RWPE2 (cell line): ENCODE measurements at regions not wholly inside any gene's neighbourhood (a gene's known extent, or its start where the extent isn't known, plus 50 kb on each side); places are given as distances from the start of the nearest gene placed in this dataset.

Source experiments
- ATAC-seq: fragments of 200-7000 bp; cut with Tn5 transposase; 3 replicates; pipeline ENCODE4 v1.9.1; 2021; ENCODE audit warnings: low read depth
- DNase-seq: peaks from one replicate; pipeline ENCODE4 v3.0.0-alpha.2; 2020; ENCODE audit warnings: low spot score
- H3K27ac ChIP-seq: fragments of 450-650 bp; 2 replicates; pipeline ENCODE4 v1.5.1; 2017; ENCODE audit warnings: mild to moderate bottlenecking; ENCODE audit not compliant: poor library complexity, severe bottlenecking
- H3K27me3 ChIP-seq: fragments of 250-450 bp; sonication (Bioruptor Pico); 2 replicates; pipeline ENCODE4 v1.5.1; 2021; ENCODE audit warnings: mild to moderate bottlenecking, moderate library complexity; ENCODE audit not compliant: insufficient read depth, poor library complexity, severe bottlenecking
- H3K36me3 ChIP-seq: fragments of 250-450 bp; sonication (Bioruptor Pico); 2 replicates; pipeline ENCODE4 v1.5.1; 2020; ENCODE audit warnings: low read depth, mild to moderate bottlenecking, moderate library complexity
- H3K4me1 ChIP-seq: fragments of 250-450 bp; sonication (Bioruptor Pico); 2 replicates; pipeline ENCODE4 v1.5.1; 2021; ENCODE audit warnings: mild to moderate bottlenecking, moderate library complexity; ENCODE audit not compliant: insufficient read depth, poor library complexity, severe bottlenecking
- H3K4me3 ChIP-seq: fragments of 250-450 bp; sonication (Bioruptor Pico); 2 replicates; pipeline ENCODE4 v1.5.1; 2021; ENCODE audit warnings: mild to moderate bottlenecking, moderate library complexity; ENCODE audit not compliant: severe bottlenecking
- H3K9me3 ChIP-seq: fragments of 250-450 bp; sonication (Bioruptor Pico); 2 replicates; pipeline ENCODE4 v1.5.1; 2021; ENCODE audit warnings: mild to moderate bottlenecking, moderate library complexity; ENCODE audit not compliant: severe bottlenecking
- CTCF ChIP-seq: fragments of 450-650 bp; IDR thresholded peaks from one replicate; pipeline ENCODE4 v1.5.1; 2017; ENCODE audit warnings: mild to moderate bottlenecking, moderate library complexity; ENCODE audit not compliant: poor library complexity, severe bottlenecking

DNA sequence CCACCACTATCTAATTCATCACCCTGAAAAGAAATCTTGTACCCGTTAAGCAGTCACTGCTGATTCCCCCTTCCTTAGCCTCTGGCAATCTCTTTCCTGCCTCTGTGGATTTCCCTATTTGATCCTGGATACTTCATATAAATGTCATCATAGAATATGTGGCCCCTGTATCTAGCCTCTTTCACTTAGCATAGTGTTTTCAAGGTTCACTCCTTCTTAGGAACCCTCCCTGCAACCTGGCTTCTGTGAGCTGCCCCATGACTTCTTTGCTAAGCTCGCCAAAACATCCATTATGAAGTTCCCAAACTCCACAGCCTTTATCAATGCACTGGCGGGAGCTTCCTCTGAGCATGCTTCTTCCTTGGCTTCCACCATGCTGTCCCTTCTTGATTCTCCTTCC, 70.8 kb upstream of the PDZD8 start:
- TF ChIP-seq CTCF = no peak
- DNase-seq = no peak
- Histone ChIP-seq H3K36me3 (no peaks in the 10 kb centered on the region), H3K9me3 (no peaks in the 10 kb centered on the region), H3K27ac (no peak overlapping the region), H3K4me1 (peaks cover 15% of the 10 kb centered on the region), H3K4me3 (no peak overlapping the region), H3K27me3 (no peaks in the 10 kb centered on the region)
- no peak for ATAC-seq

DNA sequence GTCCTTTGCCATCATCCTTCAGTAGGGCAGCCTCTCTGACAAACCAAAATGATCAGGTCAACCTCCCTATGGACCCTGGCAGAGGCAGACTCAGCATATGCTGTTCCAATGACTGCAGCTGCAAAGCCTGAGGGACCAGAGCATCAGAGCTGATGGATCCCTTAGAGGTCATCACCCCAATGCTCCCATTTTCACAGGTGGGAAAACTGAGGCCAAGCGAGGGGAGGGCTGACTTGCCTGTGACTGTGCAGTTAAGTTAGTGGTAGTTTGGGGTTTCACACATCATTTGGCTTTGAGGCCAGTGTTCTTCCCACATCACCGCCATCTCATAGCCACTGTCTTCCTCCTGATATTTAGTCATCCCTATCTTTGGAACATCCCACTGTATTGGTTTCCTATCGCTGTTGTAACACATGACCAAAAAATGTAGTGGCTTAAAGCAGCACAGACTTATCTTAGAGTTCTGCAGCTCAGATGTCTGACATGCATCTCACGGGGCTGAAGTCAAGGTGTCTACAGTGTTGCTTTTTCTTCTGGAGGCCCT, 69.3 kb upstream of the PDZD8 start:
- Histone ChIP-seq H3K36me3 (no peaks in the 10 kb centered on the region), H3K27me3 (no peaks in the 10 kb centered on the region), H3K4me3 (no peak overlapping the region), H3K27ac (no peak overlapping the region), H3K4me1 (peaks cover 15% of the 10 kb centered on the region), H3K9me3 (no peaks in the 10 kb centered on the region)
- no peak for TF ChIP-seq CTCF
- no peak for DNase-seq
- ATAC-seq = no peak

- Histone ChIP-seq H3K36me3 (no peaks in the 10 kb centered on the region), H3K27ac (peak overlapping the region; percentile 93), H3K4me3 (no peak overlapping the region), H3K9me3 (no peaks in the 10 kb centered on the region), H3K4me1 (peaks cover 20% of the 10 kb centered on the region), H3K27me3 (no peaks in the 10 kb centered on the region)
- ATAC-seq (no peak), DNase-seq (no peak)
- no peak for TF ChIP-seq CTCF
Observed at GRCh38 chr10:117443686-117444041, 68.4 kb upstream of the PDZD8 start.

DNA sequence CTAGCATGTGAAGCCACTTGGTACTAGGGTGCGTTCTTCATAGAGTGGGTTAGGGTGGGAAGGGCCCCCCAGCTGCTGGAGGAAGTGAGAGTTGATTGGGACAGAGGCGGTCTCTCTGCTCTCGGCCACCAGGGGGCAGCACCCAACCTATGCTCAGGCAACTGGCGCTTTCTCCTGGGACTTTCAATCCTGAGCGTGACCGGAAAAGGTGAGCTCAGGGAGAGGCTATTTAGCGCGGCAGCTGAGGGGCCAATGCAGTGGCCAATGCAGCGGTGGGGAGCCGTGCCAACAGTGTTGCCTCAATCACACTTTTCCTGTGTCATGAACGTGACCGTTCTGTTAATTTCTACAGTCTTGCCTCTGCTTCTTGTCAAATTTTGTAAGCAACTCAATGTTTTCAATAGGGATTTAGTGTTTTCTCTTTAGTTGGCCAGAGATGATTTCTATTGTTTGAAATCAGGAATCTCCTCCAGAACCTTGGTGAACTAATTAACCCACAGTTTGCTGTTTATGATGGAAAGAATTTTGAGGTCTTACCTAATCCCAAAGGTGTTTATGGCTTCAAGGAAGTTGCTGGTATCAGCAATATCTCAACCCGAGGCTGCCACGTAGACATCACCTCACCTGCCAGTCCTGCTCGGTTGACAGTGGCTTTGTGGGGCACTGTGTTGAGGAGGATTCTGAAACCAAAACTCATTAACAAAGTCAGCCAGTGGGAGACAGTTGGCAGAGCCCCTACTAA, 67.9 kb upstream of the PDZD8 start:
- peak; percentile 87 for TF ChIP-seq CTCF

DNA sequence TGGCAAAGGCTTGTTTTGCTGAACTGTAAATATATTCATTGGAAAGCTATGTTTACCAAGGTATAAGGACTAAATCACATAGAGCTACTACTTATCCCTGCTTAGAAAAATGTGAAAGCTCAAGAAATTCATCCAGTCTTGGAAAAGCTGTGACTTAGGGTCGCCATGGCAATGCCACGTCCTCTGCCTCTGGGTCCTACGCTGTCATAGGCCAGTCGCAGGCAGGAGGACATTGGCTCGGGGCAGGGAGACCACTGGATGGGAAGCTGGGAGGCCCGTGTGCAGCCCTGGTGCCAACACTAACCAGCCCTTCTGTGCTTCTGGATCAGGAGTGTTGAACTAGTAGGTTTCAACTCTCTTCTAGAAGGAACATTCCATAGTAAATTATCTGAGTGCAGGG, 67.3 kb upstream of the PDZD8 start:
- DNase-seq (no peak), ATAC-seq (0 out of 3 replicates have a peak, but pooled peaks have one; percentile 2)
- TF ChIP-seq CTCF = no peak
- no peaks in the 10 kb centered on the region for H3K9me3 ChIP-seq
- no peaks in the 10 kb centered on the region for H3K36me3 ChIP-seq
- H3K27me3 ChIP-seq = no peaks in the 10 kb centered on the region
- peaks cover 28% of the 10 kb centered on the region for H3K4me1 ChIP-seq
- peak overlapping the region; percentile 93 for H3K27ac ChIP-seq
- H3K4me3 ChIP-seq = no peak overlapping the region

More for the DNA sequence above, 67.9 kb upstream of the PDZD8 start:
- H3K27ac ChIP-seq = peak overlapping the region; percentile 93
- peaks cover 23% of the 10 kb centered on the region for H3K4me1 ChIP-seq
- H3K36me3 ChIP-seq = no peaks in the 10 kb centered on the region
- no peak overlapping the region for H3K4me3 ChIP-seq
- peak; percentile 9; the same call in 1 of the 3 replicates for ATAC-seq
- no peaks in the 10 kb centered on the region for H3K9me3 ChIP-seq
- no peaks in the 10 kb centered on the region for H3K27me3 ChIP-seq
- peak; percentile 73 for DNase-seq
